ENCODE measurements at regions not wholly inside any gene's neighbourhood (a gene's known extent, or its start where the extent isn't known, plus 50 kb on each side); places are given as distances from the start of the nearest gene placed in this dataset.

DNA sequence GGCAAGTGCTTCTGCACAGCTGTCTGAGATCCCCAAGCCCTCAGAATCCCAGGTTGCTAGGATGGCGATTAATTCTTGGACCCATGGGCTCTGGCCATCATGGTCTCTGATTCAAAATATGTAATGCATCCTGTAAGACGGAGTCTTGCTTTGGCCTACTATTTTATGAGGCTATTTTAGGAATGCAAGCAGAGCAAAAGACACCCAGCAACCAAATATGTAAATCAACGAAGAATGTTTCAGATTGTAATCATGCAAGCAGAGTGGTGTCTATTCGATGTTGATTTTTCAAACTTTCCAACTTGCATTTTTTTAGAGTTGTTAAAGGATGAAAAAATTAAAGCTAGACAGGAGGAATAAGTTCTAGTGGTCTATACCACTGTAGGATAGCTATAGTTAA lies 154.8 kb downstream of the COL6A3 start:
- DNase-seq (ENCODE audit: low read depth), result no peak
- no peak overlapping the region for H3K4me3 ChIP-seq (ENCODE audit: control insufficient read depth, low read depth, low read length)
- TF ChIP-seq, protein P1, sequence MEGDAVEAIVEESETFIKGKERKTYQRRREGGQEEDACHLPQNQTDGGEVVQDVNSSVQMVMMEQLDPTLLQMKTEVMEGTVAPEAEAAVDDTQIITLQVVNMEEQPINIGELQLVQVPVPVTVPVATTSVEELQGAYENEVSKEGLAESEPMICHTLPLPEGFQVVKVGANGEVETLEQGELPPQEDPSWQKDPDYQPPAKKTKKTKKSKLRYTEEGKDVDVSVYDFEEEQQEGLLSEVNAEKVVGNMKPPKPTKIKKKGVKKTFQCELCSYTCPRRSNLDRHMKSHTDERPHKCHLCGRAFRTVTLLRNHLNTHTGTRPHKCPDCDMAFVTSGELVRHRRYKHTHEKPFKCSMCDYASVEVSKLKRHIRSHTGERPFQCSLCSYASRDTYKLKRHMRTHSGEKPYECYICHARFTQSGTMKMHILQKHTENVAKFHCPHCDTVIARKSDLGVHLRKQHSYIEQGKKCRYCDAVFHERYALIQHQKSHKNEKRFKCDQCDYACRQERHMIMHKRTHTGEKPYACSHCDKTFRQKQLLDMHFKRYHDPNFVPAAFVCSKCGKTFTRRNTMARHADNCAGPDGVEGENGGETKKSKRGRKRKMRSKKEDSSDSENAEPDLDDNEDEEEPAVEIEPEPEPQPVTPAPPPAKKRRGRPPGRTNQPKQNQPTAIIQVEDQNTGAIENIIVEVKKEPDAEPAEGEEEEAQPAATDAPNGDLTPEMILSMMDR (IDR thresholded peaks at IDR 0.05; ENCODE audit: control insufficient read depth, insufficient read depth, low read depth, low read length, missing control alignments), result no peak

GRCh38 chr2:237260039-237260620 lies 153.8 kb downstream of the COL6A3 start:
- TF ChIP-seq, protein P1 (IDR thresholded peaks at IDR 0.05; ENCODE audit: control insufficient read depth, insufficient read depth, low read depth, low read length, missing control alignments), result no peak
- no peak overlapping the region for H3K4me3 ChIP-seq (ENCODE audit: control insufficient read depth, low read depth, low read length)
- DNase-seq (ENCODE audit: low read depth), result no peak

DNA sequence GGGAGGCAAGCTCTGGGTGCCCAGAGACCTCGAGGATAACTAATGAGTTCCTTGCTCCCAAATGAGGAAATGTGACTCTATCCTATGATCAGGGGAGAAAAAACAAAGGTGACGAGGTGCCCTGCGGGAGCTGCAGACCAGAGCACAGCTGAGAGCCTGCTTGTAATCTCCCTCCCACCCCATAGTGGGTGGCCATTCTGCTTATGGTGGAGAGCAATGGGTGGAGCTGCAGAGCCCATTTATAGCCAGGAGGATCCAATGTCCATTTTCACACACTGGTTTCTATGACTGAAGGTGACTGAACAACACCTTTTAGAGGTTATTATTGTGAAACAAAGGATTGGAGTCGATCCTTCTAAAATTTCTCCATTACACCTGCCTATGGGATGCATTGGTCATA lies 153.3 kb downstream of the COL6A3 start:
- no peak overlapping the region for H3K4me3 ChIP-seq (ENCODE audit: control insufficient read depth, low read depth, low read length)
- DNase-seq (ENCODE audit: low read depth), result no peak
- TF ChIP-seq, protein P1 (IDR thresholded peaks at IDR 0.05; ENCODE audit: control insufficient read depth, insufficient read depth, low read depth, low read length, missing control alignments), result no peak

- TF ChIP-seq, protein P1 (IDR thresholded peaks at IDR 0.05; ENCODE audit: control insufficient read depth, insufficient read depth, low read depth, low read length, missing control alignments), result no peak
- H3K4me3 ChIP-seq (ENCODE audit: control insufficient read depth, low read depth, low read length), result no peak overlapping the region
- DNase-seq (ENCODE audit: low read depth), result no peak
Observed at GRCh38 chr2:237261327-237261726, 152.6 kb downstream of the COL6A3 start.

DNA sequence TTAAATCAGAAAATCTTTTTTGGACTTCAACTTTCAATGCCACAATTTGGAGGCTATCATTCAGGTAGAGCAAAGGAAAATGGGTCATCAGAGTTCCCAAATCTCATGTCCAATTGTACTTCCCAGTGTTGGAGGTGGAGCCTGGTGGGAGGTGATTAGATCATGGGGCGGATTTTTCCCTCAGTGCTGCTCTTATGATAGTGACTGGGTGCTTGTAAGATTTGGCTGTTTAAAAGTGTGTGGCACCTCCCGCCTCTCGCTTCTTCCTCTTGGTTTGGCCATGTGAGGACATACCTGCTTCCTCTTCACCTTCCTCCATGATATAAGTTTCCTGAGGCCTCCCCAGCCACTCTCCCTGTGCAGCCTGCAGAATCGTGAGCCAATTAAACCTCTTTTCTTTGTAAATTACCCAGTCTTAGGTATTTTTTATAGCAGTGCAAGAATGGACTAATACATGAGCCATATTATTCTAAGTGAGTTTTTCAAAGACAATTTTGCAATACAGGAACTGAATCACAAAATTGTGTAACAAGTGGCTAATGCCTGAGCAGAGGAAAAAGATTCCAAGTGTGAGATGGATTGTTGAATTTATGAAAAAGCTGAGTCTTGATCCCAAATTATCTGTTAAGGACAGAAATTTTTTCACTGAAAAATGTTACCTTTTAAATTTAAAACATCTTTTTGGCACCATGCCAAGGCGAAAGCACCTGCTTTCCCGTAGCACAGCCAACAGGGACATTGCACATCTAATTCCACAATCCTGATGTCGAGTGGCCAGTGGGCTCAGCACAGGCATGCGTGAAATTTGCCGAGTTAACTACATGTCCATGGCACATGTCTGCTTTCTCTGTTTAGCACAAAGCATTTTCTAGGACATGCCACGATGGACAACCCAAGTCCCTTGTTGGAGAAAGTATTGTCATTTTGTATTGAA lies 150.9 kb downstream of the COL6A3 start:
- no peak overlapping the region for H3K4me3 ChIP-seq (ENCODE audit: control insufficient read depth, low read depth, low read length)
- no peak for DNase-seq (ENCODE audit: low read depth)
- TF ChIP-seq, protein P1 (IDR thresholded peaks at IDR 0.05; ENCODE audit: control insufficient read depth, insufficient read depth, low read depth, low read length, missing control alignments), result no peak

DNA sequence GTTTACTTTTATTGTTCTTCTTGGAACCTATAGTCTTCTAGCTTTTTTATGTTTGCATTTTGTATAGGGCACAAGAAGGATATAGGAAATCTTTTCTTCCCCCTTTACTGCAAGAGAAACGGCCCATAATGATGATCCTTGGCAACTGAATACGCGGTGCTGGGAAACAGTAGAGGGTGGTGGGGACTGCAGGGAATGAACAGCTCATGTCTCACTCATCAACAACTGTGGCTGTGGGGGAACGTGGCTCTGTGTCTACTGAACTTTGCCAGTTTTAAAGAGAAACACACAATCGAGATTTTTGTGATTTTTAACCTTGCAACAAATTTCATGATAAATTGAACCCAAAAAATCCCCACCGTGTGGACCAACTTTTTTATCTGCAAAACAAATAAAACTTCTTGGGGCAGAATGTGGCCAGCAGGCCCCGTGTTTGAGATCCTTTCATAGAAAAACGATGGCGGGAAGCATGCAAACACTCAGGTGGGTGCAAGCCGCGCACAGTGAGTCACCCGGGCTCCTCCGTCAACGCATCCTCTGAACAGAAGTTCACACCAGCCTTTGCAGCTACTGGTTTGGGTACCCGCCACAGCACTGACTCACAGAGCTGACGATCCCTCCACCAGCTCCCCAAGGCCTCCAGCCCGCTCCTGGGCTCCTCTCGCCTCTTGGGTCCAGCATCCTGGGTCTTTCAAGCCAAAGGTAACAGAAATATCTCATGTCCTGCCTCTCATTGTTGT lies 149.3 kb downstream of the COL6A3 start:
- TF ChIP-seq, protein P1 (IDR thresholded peaks at IDR 0.05; ENCODE audit: control insufficient read depth, insufficient read depth, low read depth, low read length, missing control alignments), result no peak
- DNase-seq (ENCODE audit: low read depth), result peak; percentile 90
- no peak overlapping the region for H3K4me3 ChIP-seq (ENCODE audit: control insufficient read depth, low read depth, low read length)

All from AG09309 (cell line).